Activated CD4-positive, alpha-beta T cell treated with anti-CD3 and anti-CD28 coated beads, Interleukin-2, amount 50 U/mL, for 16 hours (primary cell): ENCODE measurements at regions not wholly inside any gene's neighbourhood (a gene's known extent, or its start where the extent isn't known, plus 50 kb on each side); places are given as distances from the start of the nearest gene placed in this dataset.
"Not testable (repeated sequence)": the region's sequence is repeated elsewhere in the genome, so short reads cannot be mapped to it uniquely, and the experiment has no call there.

Experiments
- DNase-seq: peaks from one replicate; pipeline ENCODE4 v3.0.0-alpha.2; 2020

- no peak for DNase-seq
Observed at GRCh38 chr2:365367-366275, 77.7 kb upstream of the ALKAL2 start.

- DNase-seq, result no peak
Observed at GRCh38 chr2:363824-364470, 76.1 kb upstream of the ALKAL2 start.

GRCh38 chr2:362924-363323 lies 75.0 kb upstream of the ALKAL2 start:
- no peak for DNase-seq

- no peak for DNase-seq
Observed at GRCh38 chr2:360124-360523, 72.2 kb upstream of the ALKAL2 start.

GRCh38 chr2:359047-359446 lies 71.2 kb upstream of the ALKAL2 start:
- DNase-seq, result no peak

- no peak for DNase-seq
Observed at GRCh38 chr2:357811-358210, 69.9 kb upstream of the ALKAL2 start.

- DNase-seq, result not testable (repeated sequence)
Observed at GRCh38 chr2:356304-356703, 68.4 kb upstream of the ALKAL2 start.

- no peak for DNase-seq
Observed at GRCh38 chr2:355773-356172, 67.9 kb upstream of the ALKAL2 start.

- no peak for DNase-seq
Observed at GRCh38 chr2:352696-353095, 64.8 kb upstream of the ALKAL2 start.

GRCh38 chr2:349390-349789 lies 61.5 kb upstream of the ALKAL2 start:
- no peak for DNase-seq

GRCh38 chr2:348361-348916 lies 60.5 kb upstream of the ALKAL2 start:
- no peak for DNase-seq

- no peak for DNase-seq
Observed at GRCh38 chr2:344811-345210, 56.9 kb upstream of the ALKAL2 start.

- no peak for DNase-seq
Observed at GRCh38 chr2:343355-343754, 55.5 kb upstream of the ALKAL2 start.

GRCh38 chr2:341912-342311 lies 54.0 kb upstream of the ALKAL2 start:
- DNase-seq, result no peak

GRCh38 chr2:341017-341542 lies 53.2 kb upstream of the ALKAL2 start:
- DNase-seq, result no peak
